ENCODE measurements at regions not wholly inside any gene's neighbourhood (a gene's known extent, or its start where the extent isn't known, plus 50 kb on each side); places are given as distances from the start of the nearest gene placed in this dataset.

- TF ChIP-seq CTCF (IDR thresholded peaks at IDR 0.05; ENCODE audit: low read depth, low read length, missing control alignments): no peak
- no peak overlapping the region for H3K4me3 ChIP-seq (replicated peaks; ENCODE audit: low read depth, low read length)
- DNase-seq (ENCODE audit: extremely low read depth, low read depth): no peak
Measured at GRCh38 chr6:126167726-126168125, 172.2 kb upstream of the CENPW start.

GRCh38 chr6:126170433-126170832 lies 169.5 kb upstream of the CENPW start:
- DNase-seq (ENCODE audit: extremely low read depth, low read depth): no peak
- no peak overlapping the region for H3K4me3 ChIP-seq (replicated peaks; ENCODE audit: low read depth, low read length)
- TF ChIP-seq CTCF (IDR thresholded peaks at IDR 0.05; ENCODE audit: low read depth, low read length, missing control alignments): no peak

- DNase-seq (ENCODE audit: extremely low read depth, low read depth): peak; percentile 16
- H3K4me3 ChIP-seq (replicated peaks; ENCODE audit: low read depth, low read length): no peak overlapping the region
- peak; percentile 46 for TF ChIP-seq CTCF (IDR thresholded peaks at IDR 0.05; ENCODE audit: low read depth, low read length, missing control alignments)
Measured at GRCh38 chr6:126170978-126171382, 168.9 kb upstream of the CENPW start.

DNA sequence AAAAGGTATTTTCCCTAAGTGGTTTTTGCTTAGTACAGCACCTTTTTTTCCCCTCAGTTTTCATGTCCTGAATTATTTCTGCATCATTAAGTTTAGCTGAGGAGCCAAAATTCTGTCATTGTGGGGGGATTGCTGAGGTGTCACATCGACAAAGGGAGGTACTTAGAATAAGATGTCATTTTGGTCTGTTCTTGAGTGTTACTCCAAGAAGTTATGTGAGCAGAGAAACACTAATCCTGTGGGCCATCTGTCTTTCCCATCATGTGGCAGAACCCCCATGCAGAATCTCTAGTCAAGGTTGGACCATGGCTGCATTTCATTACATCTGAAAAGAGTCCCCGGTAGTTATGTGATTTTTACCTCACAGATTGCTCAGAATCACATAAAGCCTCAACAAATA lies 167.8 kb upstream of the CENPW start:
- no peak for TF ChIP-seq CTCF (IDR thresholded peaks at IDR 0.05; ENCODE audit: low read depth, low read length, missing control alignments)
- no peak for DNase-seq (ENCODE audit: extremely low read depth, low read depth)
- no peak overlapping the region for H3K4me3 ChIP-seq (replicated peaks; ENCODE audit: low read depth, low read length)

- H3K4me3 ChIP-seq (replicated peaks; ENCODE audit: low read depth, low read length): no peak overlapping the region
- DNase-seq (ENCODE audit: extremely low read depth, low read depth): no peak
- TF ChIP-seq CTCF (IDR thresholded peaks at IDR 0.05; ENCODE audit: low read depth, low read length, missing control alignments): no peak
Measured at GRCh38 chr6:126173265-126173664, 166.7 kb upstream of the CENPW start.

DNA sequence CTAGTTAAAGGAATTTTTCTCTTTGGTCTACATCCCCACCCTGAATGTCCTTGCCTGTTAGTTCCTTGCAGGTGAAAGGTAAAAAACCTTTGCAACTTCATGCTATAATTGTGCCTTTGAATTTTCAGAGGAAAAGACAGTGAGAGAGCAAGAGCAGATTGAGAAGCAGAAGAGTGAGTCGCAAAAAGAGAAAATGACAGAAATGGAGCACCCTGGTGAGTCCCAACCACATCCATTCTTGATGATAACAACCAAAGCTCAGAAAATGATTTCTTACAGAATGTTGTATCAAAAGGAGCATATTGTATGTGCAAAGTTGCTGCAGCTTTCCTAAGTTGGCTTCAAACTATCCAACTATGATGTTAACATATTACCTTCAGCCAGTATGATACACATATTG lies 165.2 kb upstream of the CENPW start:
- no peak for DNase-seq (ENCODE audit: extremely low read depth, low read depth)
- no peak for TF ChIP-seq CTCF (IDR thresholded peaks at IDR 0.05; ENCODE audit: low read depth, low read length, missing control alignments)
- no peak overlapping the region for H3K4me3 ChIP-seq (replicated peaks; ENCODE audit: low read depth, low read length)

DNA sequence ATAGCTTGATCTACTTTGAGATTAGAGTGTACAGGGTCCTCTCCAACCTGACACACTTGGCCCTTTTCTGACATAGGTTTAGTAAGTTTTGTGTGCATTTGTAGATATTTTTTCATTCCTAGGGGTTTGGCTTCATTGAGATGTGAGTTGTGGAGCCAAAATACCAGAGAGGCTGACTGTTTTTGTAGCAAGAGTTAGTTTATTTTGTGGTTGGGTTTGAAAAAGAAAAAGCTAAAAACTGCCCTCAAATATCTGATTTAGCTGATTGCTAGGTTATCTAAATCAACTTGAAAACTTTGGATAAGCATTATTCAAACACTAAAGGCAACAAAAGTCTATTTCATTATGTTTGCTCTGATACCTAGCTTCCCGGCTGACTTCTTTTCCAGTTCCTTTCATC lies 164.7 kb upstream of the CENPW start:
- no peak overlapping the region for H3K4me3 ChIP-seq (replicated peaks; ENCODE audit: low read depth, low read length)
- no peak for TF ChIP-seq CTCF (IDR thresholded peaks at IDR 0.05; ENCODE audit: low read depth, low read length, missing control alignments)
- no peak for DNase-seq (ENCODE audit: extremely low read depth, low read depth)

Data from HFF-Myc (cell line).